ENCODE measurements at regions not wholly inside any gene's neighbourhood (a gene's known extent, or its start where the extent isn't known, plus 50 kb on each side); places are given as distances from the start of the nearest gene placed in this dataset.
A peak's percentile ranks its signal among the peaks of the same experiment; 100 is the strongest.

- Histone ChIP-seq H3K27ac (ENCODE audit: low read depth, low read length) (no peak overlapping the region), H3K4me1 (ENCODE audit: control insufficient read depth, insufficient read depth, low read length, unreplicated experiment) (no peaks in the 10 kb centered on the region), H3K4me3 (ENCODE audit: low read depth, low read length) (no peak overlapping the region), H3K27me3 (ENCODE audit: insufficient read depth, low read length) (no peaks in the 10 kb centered on the region), H3K79me2 (ENCODE audit: control insufficient read depth, insufficient read depth, low read length, unreplicated experiment) (no peaks in the 10 kb centered on the region), H3K36me3 (ENCODE audit: insufficient read depth, low read length) (no peaks in the 10 kb centered on the region), H2AFZ (ENCODE audit: low read length, unreplicated experiment) (no peak overlapping the region)
Observed at GRCh38 chr11:26134481-26135355, 197.2 kb upstream of the ANO3 start.

GRCh38 chr11:26137651-26138050 is 194.3 kb upstream of the ANO3 start:
- Histone ChIP-seq H3K4me1 (ENCODE audit: control insufficient read depth, insufficient read depth, low read length, unreplicated experiment) (no peaks in the 10 kb centered on the region), H3K4me3 (ENCODE audit: low read depth, low read length) (no peak overlapping the region), H3K79me2 (ENCODE audit: control insufficient read depth, insufficient read depth, low read length, unreplicated experiment) (no peaks in the 10 kb centered on the region), H2AFZ (ENCODE audit: low read length, unreplicated experiment) (no peak overlapping the region), H3K36me3 (ENCODE audit: insufficient read depth, low read length) (no peaks in the 10 kb centered on the region), H3K27ac (ENCODE audit: low read depth, low read length) (no peak overlapping the region), H3K27me3 (ENCODE audit: insufficient read depth, low read length) (no peaks in the 10 kb centered on the region)

- no peak overlapping the region for H2AFZ ChIP-seq (ENCODE audit: low read length, unreplicated experiment)
- no peak overlapping the region for H3K27ac ChIP-seq (ENCODE audit: low read depth, low read length)
- H3K27me3 ChIP-seq (ENCODE audit: insufficient read depth, low read length) = no peaks in the 10 kb centered on the region
- H3K79me2 ChIP-seq (ENCODE audit: control insufficient read depth, insufficient read depth, low read length, unreplicated experiment) = no peaks in the 10 kb centered on the region
- H3K4me3 ChIP-seq (ENCODE audit: low read depth, low read length) = no peak overlapping the region
- H3K36me3 ChIP-seq (ENCODE audit: insufficient read depth, low read length) = no peaks in the 10 kb centered on the region
- H3K4me1 ChIP-seq (ENCODE audit: control insufficient read depth, insufficient read depth, low read length, unreplicated experiment) = peaks cover 8% of the 10 kb centered on the region
Observed at GRCh38 chr11:26142891-26143290, 189.0 kb upstream of the ANO3 start.

GRCh38 chr11:26143566-26144290 is 188.2 kb upstream of the ANO3 start:
- H3K4me1 ChIP-seq (ENCODE audit: control insufficient read depth, insufficient read depth, low read length, unreplicated experiment) = peaks cover 8% of the 10 kb centered on the region
- no peak overlapping the region for H3K27ac ChIP-seq (ENCODE audit: low read depth, low read length)
- H3K4me3 ChIP-seq (ENCODE audit: low read depth, low read length) = no peak overlapping the region
- H2AFZ ChIP-seq (ENCODE audit: low read length, unreplicated experiment) = peak overlapping the region; percentile 39
- no peaks in the 10 kb centered on the region for H3K27me3 ChIP-seq (ENCODE audit: insufficient read depth, low read length)
- H3K79me2 ChIP-seq (ENCODE audit: control insufficient read depth, insufficient read depth, low read length, unreplicated experiment) = no peaks in the 10 kb centered on the region
- H3K36me3 ChIP-seq (ENCODE audit: insufficient read depth, low read length) = no peaks in the 10 kb centered on the region

GRCh38 chr11:26144291-26144690 is 187.6 kb upstream of the ANO3 start:
- Histone ChIP-seq H3K27me3 (ENCODE audit: insufficient read depth, low read length) (no peaks in the 10 kb centered on the region), H3K4me3 (ENCODE audit: low read depth, low read length) (no peak overlapping the region), H3K36me3 (ENCODE audit: insufficient read depth, low read length) (no peaks in the 10 kb centered on the region), H3K27ac (ENCODE audit: low read depth, low read length) (no peak overlapping the region), H2AFZ (ENCODE audit: low read length, unreplicated experiment) (no peak overlapping the region), H3K4me1 (ENCODE audit: control insufficient read depth, insufficient read depth, low read length, unreplicated experiment) (peaks cover 8% of the 10 kb centered on the region), H3K79me2 (ENCODE audit: control insufficient read depth, insufficient read depth, low read length, unreplicated experiment) (no peaks in the 10 kb centered on the region)

- H3K36me3 ChIP-seq (ENCODE audit: insufficient read depth, low read length) = no peaks in the 10 kb centered on the region
- H3K4me3 ChIP-seq (ENCODE audit: low read depth, low read length) = no peak overlapping the region
- no peaks in the 10 kb centered on the region for H3K79me2 ChIP-seq (ENCODE audit: control insufficient read depth, insufficient read depth, low read length, unreplicated experiment)
- H2AFZ ChIP-seq (ENCODE audit: low read length, unreplicated experiment) = no peak overlapping the region
- H3K27me3 ChIP-seq (ENCODE audit: insufficient read depth, low read length) = no peaks in the 10 kb centered on the region
- no peak overlapping the region for H3K27ac ChIP-seq (ENCODE audit: low read depth, low read length)
- peaks cover 8% of the 10 kb centered on the region for H3K4me1 ChIP-seq (ENCODE audit: control insufficient read depth, insufficient read depth, low read length, unreplicated experiment)
Observed at GRCh38 chr11:26144911-26145310, 187.0 kb upstream of the ANO3 start.

GRCh38 chr11:26149585-26149984 is 182.3 kb upstream of the ANO3 start:
- H3K36me3 ChIP-seq (ENCODE audit: insufficient read depth, low read length) = no peaks in the 10 kb centered on the region
- no peaks in the 10 kb centered on the region for H3K27me3 ChIP-seq (ENCODE audit: insufficient read depth, low read length)
- no peak overlapping the region for H3K4me3 ChIP-seq (ENCODE audit: low read depth, low read length)

GRCh38 chr11:26150031-26150430 is 181.9 kb upstream of the ANO3 start:
- no peak overlapping the region for H2AFZ ChIP-seq (ENCODE audit: low read length, unreplicated experiment)
- H3K4me1 ChIP-seq (ENCODE audit: control insufficient read depth, insufficient read depth, low read length, unreplicated experiment) = no peaks in the 10 kb centered on the region
- no peak overlapping the region for H3K27ac ChIP-seq (ENCODE audit: low read depth, low read length)
- no peaks in the 10 kb centered on the region for H3K36me3 ChIP-seq (ENCODE audit: insufficient read depth, low read length)
- no peaks in the 10 kb centered on the region for H3K27me3 ChIP-seq (ENCODE audit: insufficient read depth, low read length)
- no peaks in the 10 kb centered on the region for H3K79me2 ChIP-seq (ENCODE audit: control insufficient read depth, insufficient read depth, low read length, unreplicated experiment)
- H3K4me3 ChIP-seq (ENCODE audit: low read depth, low read length) = no peak overlapping the region

More at GRCh38 chr11:26149585-26149984, 182.3 kb upstream of the ANO3 start:
- Histone ChIP-seq H3K79me2 (ENCODE audit: control insufficient read depth, insufficient read depth, low read length, unreplicated experiment) (no peaks in the 10 kb centered on the region), H3K4me1 (ENCODE audit: control insufficient read depth, insufficient read depth, low read length, unreplicated experiment) (no peaks in the 10 kb centered on the region), H2AFZ (ENCODE audit: low read length, unreplicated experiment) (no peak overlapping the region), H3K27ac (ENCODE audit: low read depth, low read length) (no peak overlapping the region)

GRCh38 chr11:26158251-26158650 is 173.7 kb upstream of the ANO3 start:
- no peak overlapping the region for H2AFZ ChIP-seq (ENCODE audit: low read length, unreplicated experiment)
- no peaks in the 10 kb centered on the region for H3K79me2 ChIP-seq (ENCODE audit: control insufficient read depth, insufficient read depth, low read length, unreplicated experiment)
- no peak overlapping the region for H3K4me3 ChIP-seq (ENCODE audit: low read depth, low read length)
- H3K27me3 ChIP-seq (ENCODE audit: insufficient read depth, low read length) = no peaks in the 10 kb centered on the region
- no peak overlapping the region for H3K27ac ChIP-seq (ENCODE audit: low read depth, low read length)
- H3K4me1 ChIP-seq (ENCODE audit: control insufficient read depth, insufficient read depth, low read length, unreplicated experiment) = no peaks in the 10 kb centered on the region
- no peaks in the 10 kb centered on the region for H3K36me3 ChIP-seq (ENCODE audit: insufficient read depth, low read length)

- H3K36me3 ChIP-seq (ENCODE audit: insufficient read depth, low read length) = no peaks in the 10 kb centered on the region
- no peak overlapping the region for H3K4me3 ChIP-seq (ENCODE audit: low read depth, low read length)
- H3K27ac ChIP-seq (ENCODE audit: low read depth, low read length) = no peak overlapping the region
- no peaks in the 10 kb centered on the region for H3K79me2 ChIP-seq (ENCODE audit: control insufficient read depth, insufficient read depth, low read length, unreplicated experiment)
- H3K27me3 ChIP-seq (ENCODE audit: insufficient read depth, low read length) = no peaks in the 10 kb centered on the region
- H3K4me1 ChIP-seq (ENCODE audit: control insufficient read depth, insufficient read depth, low read length, unreplicated experiment) = no peaks in the 10 kb centered on the region
- no peak overlapping the region for H2AFZ ChIP-seq (ENCODE audit: low read length, unreplicated experiment)
Observed at GRCh38 chr11:26162291-26162690, 169.6 kb upstream of the ANO3 start.

GRCh38 chr11:26186389-26186788 is 145.5 kb upstream of the ANO3 start:
- Histone ChIP-seq H3K36me3 (ENCODE audit: insufficient read depth, low read length) (no peaks in the 10 kb centered on the region), H3K4me3 (ENCODE audit: low read depth, low read length) (no peak overlapping the region), H2AFZ (ENCODE audit: low read length, unreplicated experiment) (no peak overlapping the region), H3K4me1 (ENCODE audit: control insufficient read depth, insufficient read depth, low read length, unreplicated experiment) (peaks cover 34% of the 10 kb centered on the region), H3K27me3 (ENCODE audit: insufficient read depth, low read length) (no peaks in the 10 kb centered on the region), H3K79me2 (ENCODE audit: control insufficient read depth, insufficient read depth, low read length, unreplicated experiment) (no peaks in the 10 kb centered on the region), H3K27ac (ENCODE audit: low read depth, low read length) (no peak overlapping the region; the same call in 1 of the 2 replicates)
